Tibial nerve (tissue), 4 donors: ENCODE measurements at regions not wholly inside any gene's neighbourhood (a gene's known extent, or its start where the extent isn't known, plus 50 kb on each side); places are given as distances from the start of the nearest gene placed in this dataset.

ENCODE experiments used
- DNase-seq, 2 donors: peaks; one replicate each; pipeline ENCODE4 v3.0.0-alpha.2; 2019; ENCODE audit warnings: low spot score in 2 of 2
- H3K27ac ChIP-seq, 4 donors: fragments of 200-600 bp; sonication (generic) in 3 of 4; one replicate each; pipeline ENCODE4 v1.5.1; 2017 to 2019; ENCODE audit warnings: mild to moderate bottlenecking in 1 of 4
- H3K27me3 ChIP-seq, 2 donors: fragments of 200-600 bp; sonication (generic) in 1 of 2; one replicate each; pipeline versions ENCODE4 v1.5.1 to v1.6.0; 2017 to 2019
- H3K36me3 ChIP-seq, 3 donors: fragments of 200-600 bp; sonication (generic); one replicate each; pipeline ENCODE4 v1.5.1; 2018 to 2019
- H3K4me1 ChIP-seq, 4 donors: fragments of 200-600 bp; sonication (generic) in 3 of 4; one replicate each; pipeline ENCODE4 v1.5.1; 2017 to 2019
- H3K4me3 ChIP-seq, 4 donors: fragments of 200-600 bp; sonication (generic) in 3 of 4; one replicate each; pipeline ENCODE4 v1.5.1; 2017 to 2019; ENCODE audit warnings: mild to moderate bottlenecking in 1 of 4, moderate library complexity in 1 of 4
- H3K9me3 ChIP-seq, 4 donors: fragments of 200-600 bp; sonication (generic) in 3 of 4; one replicate each; pipeline ENCODE4 v1.5.1; 2017 to 2019
- CTCF ChIP-seq, 5 experiments: fragments of 200-600 bp in 3 of 5; fragments of 450-650 bp in 2 of 5; sonication (generic) in 3 of 5; IDR thresholded peaks; one replicate each; pipeline ENCODE4 v1.5.1; 2016 to 2019; ENCODE audit warnings: antibody characterized with exemption in 5 of 5, mild to moderate bottlenecking in 3 of 5, moderate library complexity in 2 of 5
- EP300 ChIP-seq, 2 donors: sonication (generic); formaldehyde crosslinking; IDR thresholded peaks; one replicate each; pipeline ENCODE4 v1.6.1; 2017; ENCODE audit warnings: antibody characterized with exemption in 2 of 2, mild to moderate bottlenecking in 1 of 2
- POLR2A ChIP-seq, 2 donors: fragments of 450-650 bp; IDR thresholded peaks; one replicate each; pipeline ENCODE4 v1.6.1; 2017; ENCODE audit warnings: antibody characterized with exemption in 2 of 2, mild to moderate bottlenecking in 2 of 2, moderate library complexity in 2 of 2
- WGBS, 2 donors: methylation state at CpG; one replicate each; pipeline ENCODE4 v1.1.5; 2018; 5-methylcytosine and 5-hydroxymethylcytosine counted together

- peaks cover 0 to 23% of the 10 kb centered on the region in 2 donors for H3K27me3 ChIP-seq
- DNase-seq: no peak
- H3K9me3 ChIP-seq: peaks cover 0 to 3% (median 0%) of the 10 kb centered on the region in 4 donors
- H3K4me3 ChIP-seq: no peak overlapping the region
- H3K27ac ChIP-seq: no peak overlapping the region
- TF ChIP-seq CTCF (IDR thresholded peaks at IDR 0.05): no peak
- TF ChIP-seq EP300 (IDR thresholded peaks at IDR 0.05): no peak
- no peak for TF ChIP-seq POLR2A (IDR thresholded peaks at IDR 0.05)
- 87 to 88% methylated on average over 33 of the region's 33 CpGs for WGBS, 2 donors
- peaks cover 0 to 2% (median 0%) of the 10 kb centered on the region in 4 donors for H3K4me1 ChIP-seq
- no peaks in the 10 kb centered on the region for H3K36me3 ChIP-seq
Measured at GRCh38 chr6:170083236-170084051, 207.4 kb downstream of the DLL1 start.

- TF ChIP-seq CTCF (IDR thresholded peaks at IDR 0.05) (no peak), EP300 (IDR thresholded peaks at IDR 0.05) (no peak), POLR2A (IDR thresholded peaks at IDR 0.05) (no peak)
- 73 to 77% methylated on average over 12 of the region's 12 CpGs for WGBS, 2 donors
- H3K4me1 ChIP-seq: no peaks in the 10 kb centered on the region
- no peak for DNase-seq
- H3K36me3 ChIP-seq: no peaks in the 10 kb centered on the region
- H3K27ac ChIP-seq: no peak overlapping the region
- H3K9me3 ChIP-seq: peaks cover 0 to 3% (median 0%) of the 10 kb centered on the region in 4 donors
- H3K4me3 ChIP-seq: no peak overlapping the region
- H3K27me3 ChIP-seq: peaks cover 0 to 23% of the 10 kb centered on the region in 2 donors
Measured at GRCh38 chr6:170082531-170083187, 208.2 kb downstream of the DLL1 start.

- 83 to 84% methylated on average over 12 to 13 of the region's 13 CpGs for WGBS, 2 donors
- no peak overlapping the region for H3K27ac ChIP-seq
- no peak overlapping the region for H3K4me3 ChIP-seq
- TF ChIP-seq POLR2A (IDR thresholded peaks at IDR 0.05) (no peak), EP300 (IDR thresholded peaks at IDR 0.05) (no peak), CTCF (IDR thresholded peaks at IDR 0.05) (no peak)
- H3K27me3 ChIP-seq: peaks cover 0 to 23% of the 10 kb centered on the region in 2 donors
- no peak for DNase-seq
- no peaks in the 10 kb centered on the region for H3K4me1 ChIP-seq
- H3K36me3 ChIP-seq: no peaks in the 10 kb centered on the region
- H3K9me3 ChIP-seq: peaks cover 0 to 3% (median 0%) of the 10 kb centered on the region in 4 donors
Measured at GRCh38 chr6:170082067-170082466, 208.8 kb downstream of the DLL1 start.

- Histone ChIP-seq H3K27me3 (peaks cover 0 to 23% of the 10 kb centered on the region in 2 donors), H3K36me3 (no peaks in the 10 kb centered on the region), H3K4me3 (no peak overlapping the region), H3K4me1 (no peaks in the 10 kb centered on the region), H3K27ac (no peak overlapping the region), H3K9me3 (peaks cover 0 to 3% (median 0%) of the 10 kb centered on the region in 4 donors)
- WGBS, 2 donors: 59 to 71% methylated on average over 12 to 13 of the region's 13 CpGs
- no peak for TF ChIP-seq CTCF (IDR thresholded peaks at IDR 0.05)
- no peak for TF ChIP-seq EP300 (IDR thresholded peaks at IDR 0.05)
- TF ChIP-seq POLR2A (IDR thresholded peaks at IDR 0.05): no peak
- no peak for DNase-seq
Measured at GRCh38 chr6:170081556-170081955, 209.3 kb downstream of the DLL1 start.

- TF ChIP-seq CTCF (IDR thresholded peaks at IDR 0.05) (no peak), EP300 (IDR thresholded peaks at IDR 0.05) (no peak), POLR2A (IDR thresholded peaks at IDR 0.05) (no peak)
- no peaks in the 10 kb centered on the region for H3K4me1 ChIP-seq
- peaks cover 0 to 23% of the 10 kb centered on the region in 2 donors for H3K27me3 ChIP-seq
- no peaks in the 10 kb centered on the region for H3K36me3 ChIP-seq
- 21 to 38% methylated on average over 18 to 26 of the region's 26 CpGs for WGBS, 2 donors
- H3K27ac ChIP-seq: no peak overlapping the region
- H3K9me3 ChIP-seq: peaks cover 0 to 3% (median 0%) of the 10 kb centered on the region in 4 donors
- H3K4me3 ChIP-seq: no peak overlapping the region
- no peak for DNase-seq
Measured at GRCh38 chr6:170080828-170081371, 210.0 kb downstream of the DLL1 start.
